GM18520 (cell line): ENCODE measurements at regions not wholly inside any gene's neighbourhood (a gene's known extent, or its start where the extent isn't known, plus 50 kb on each side); places are given as distances from the start of the nearest gene placed in this dataset.
"Not testable (repeated sequence)": the region's sequence is repeated elsewhere in the genome, so short reads cannot be mapped to it uniquely, and the experiment has no call there.

Experiments
- ATAC-seq: cut with Tn5 transposase; IDR thresholded peaks from one replicate; pipeline ENCODE4 v1.9.1; 2021; ENCODE audit not compliant: unreplicated experiment

GRCh38 chr13:50156140-50156539 is 140.9 kb downstream of the KCNRG start:
- no peak for ATAC-seq

GRCh38 chr13:50156561-50157127 is 141.4 kb downstream of the KCNRG start:
- no peak for ATAC-seq

DNA sequence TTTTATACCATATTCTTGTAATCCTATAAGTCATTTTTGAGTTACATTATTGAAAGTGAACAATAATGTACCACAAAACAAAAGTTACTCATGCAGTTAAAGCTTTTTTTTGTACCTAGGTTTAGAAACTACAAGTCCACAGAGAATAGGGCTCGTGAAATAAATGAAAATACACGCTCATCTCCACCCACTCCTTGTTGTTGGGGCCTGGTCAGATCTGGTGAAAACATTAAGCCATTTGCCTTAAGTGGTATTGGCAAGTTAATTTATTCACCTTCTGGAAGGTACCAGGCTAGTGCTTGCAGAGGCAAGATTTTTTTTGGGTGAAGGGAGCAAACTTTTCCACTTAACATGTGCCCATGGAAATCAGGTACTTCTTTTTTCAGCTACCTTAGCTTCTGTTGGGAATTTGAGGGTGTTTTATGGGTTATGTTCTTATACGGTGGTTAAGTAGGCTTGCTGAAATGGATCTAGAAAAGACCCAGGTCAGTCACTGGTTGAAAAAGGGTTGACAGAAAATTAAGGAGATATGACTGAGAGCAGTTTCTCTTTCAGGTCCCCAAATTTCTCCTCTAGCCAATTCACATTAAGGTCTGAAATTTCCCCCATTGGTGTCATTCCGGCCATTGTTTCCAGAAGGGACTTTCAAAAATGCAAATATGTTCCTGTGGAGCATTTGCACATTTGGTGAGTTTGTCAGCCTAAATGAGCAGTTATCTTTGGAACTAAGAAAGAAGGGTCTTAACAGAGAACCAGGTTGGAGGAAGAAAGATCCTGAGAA is 143.3 kb downstream of the KCNRG start:
- ATAC-seq: no peak

DNA sequence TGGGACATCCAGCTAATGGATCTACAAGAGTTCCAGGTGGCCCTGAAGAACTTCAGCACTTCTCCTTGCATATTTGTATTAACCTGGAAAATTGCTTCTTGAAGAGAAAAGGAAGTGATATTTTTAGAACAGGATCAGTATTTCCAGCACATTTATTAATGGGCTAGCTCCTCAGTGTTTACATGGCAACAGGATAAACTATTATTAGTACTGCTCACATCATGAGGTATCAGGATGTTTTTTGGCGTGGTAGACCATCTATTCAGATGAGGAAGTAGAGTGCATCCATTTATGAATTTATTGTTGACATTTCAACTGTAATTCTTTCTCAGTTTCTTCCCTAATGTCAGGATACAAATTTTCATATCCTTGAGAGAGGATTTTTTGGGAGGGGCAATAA is 144.4 kb downstream of the KCNRG start:
- no peak for ATAC-seq

- no peak for ATAC-seq
Measured at GRCh38 chr13:50161052-50161451, 145.8 kb downstream of the KCNRG start.

DNA sequence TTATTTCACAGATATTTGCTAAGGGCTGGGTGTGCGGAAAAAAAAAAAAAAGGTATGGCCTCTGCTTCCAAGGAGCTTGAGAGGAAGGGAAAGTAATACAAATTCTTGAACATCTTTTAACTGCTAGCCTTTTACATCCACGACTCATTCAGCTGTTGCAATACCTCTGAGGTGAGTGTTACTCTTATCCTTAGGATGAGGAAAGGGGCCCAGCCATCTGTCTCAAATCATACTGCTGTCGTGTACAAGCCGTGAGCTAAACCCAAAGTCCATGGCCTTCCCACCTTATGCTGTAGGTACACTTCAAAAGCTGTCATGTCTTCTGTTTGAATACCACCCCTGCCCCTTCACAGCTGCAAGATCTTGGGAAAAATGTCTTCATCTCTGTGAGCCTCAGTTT is 146.8 kb downstream of the KCNRG start:
- ATAC-seq: no peak

- no peak for ATAC-seq
Measured at GRCh38 chr13:50162567-50162966, 147.3 kb downstream of the KCNRG start.

- ATAC-seq: peak; percentile 53
Measured at GRCh38 chr13:50167224-50167947, 152.1 kb downstream of the KCNRG start.

GRCh38 chr13:50167967-50168366 is 152.7 kb downstream of the KCNRG start:
- ATAC-seq: no peak

GRCh38 chr13:50168786-50169185 is 153.5 kb downstream of the KCNRG start:
- ATAC-seq: no peak

DNA sequence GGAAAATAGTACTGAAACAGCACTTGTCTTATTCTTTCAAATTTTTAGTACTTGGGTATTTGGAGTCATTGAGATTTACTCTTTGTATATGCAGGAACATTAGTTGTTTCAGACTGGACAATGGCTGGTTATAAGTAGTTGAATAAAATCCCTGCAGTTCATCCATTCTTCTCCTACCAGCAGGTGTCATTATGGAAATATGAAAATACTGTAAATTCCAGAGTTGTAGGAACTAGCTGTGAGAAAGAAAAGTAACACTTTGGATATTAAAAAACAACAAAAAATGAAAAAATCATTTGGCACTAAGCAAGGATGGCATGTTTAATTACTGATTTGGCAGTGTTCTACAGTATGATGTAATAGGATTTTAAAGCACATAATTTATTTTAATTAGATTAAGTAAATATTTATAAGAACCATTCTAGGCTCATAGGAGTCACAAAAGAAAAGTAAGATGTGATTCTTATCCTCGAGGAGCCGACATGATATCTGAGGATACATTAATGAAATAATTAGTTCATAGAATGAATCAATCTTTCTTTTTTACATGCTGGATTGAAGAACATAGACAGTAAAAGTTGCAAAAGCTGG is 155.3 kb downstream of the KCNRG start:
- no peak for ATAC-seq

GRCh38 chr13:50171590-50172282 is 156.5 kb downstream of the KCNRG start:
- no peak for ATAC-seq

DNA sequence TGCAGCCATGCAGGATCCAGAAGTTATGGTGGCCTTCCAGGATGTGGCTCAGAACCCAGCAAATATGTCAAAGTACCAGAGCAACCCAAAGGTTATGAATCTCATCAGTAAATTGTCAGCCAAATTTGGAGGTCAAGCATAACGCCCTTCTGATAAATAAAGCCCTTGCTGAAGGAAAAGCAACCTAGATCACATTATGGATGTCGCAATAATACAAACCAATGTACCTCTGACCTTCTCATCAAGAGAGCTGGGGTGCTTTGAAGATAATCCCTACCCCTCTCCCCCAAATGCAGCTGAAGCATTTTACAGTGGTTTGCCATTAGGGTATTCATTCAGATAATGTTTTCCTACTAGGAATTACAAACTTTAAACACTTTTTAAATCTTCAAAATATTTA is 157.8 kb downstream of the KCNRG start:
- ATAC-seq: not testable (repeated sequence)

- ATAC-seq: no peak
Measured at GRCh38 chr13:50174630-50175029, 159.4 kb downstream of the KCNRG start.

DNA sequence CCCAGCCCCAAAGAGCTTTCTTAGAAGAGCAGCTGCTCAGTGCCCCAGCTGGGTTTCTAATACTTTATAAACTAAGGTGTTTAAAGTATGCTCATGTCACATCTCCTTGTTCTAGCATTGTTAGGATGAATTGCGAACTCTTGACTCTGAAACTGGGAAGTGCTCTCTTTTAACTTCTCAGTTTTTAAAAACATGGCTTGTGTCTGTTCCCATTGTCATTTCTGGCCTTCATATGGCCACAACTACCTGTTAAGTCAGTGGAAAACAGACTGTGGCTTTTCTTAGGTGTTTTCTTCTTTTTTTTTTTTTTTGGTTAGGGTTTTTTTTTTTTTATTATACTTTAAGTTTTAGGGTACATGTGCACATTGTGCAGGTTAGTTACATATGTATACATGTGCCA is 164.7 kb downstream of the KCNRG start:
- ATAC-seq: no peak

- ATAC-seq: not testable (repeated sequence)
Measured at GRCh38 chr13:50185769-50186763, 170.8 kb downstream of the KCNRG start.

DNA sequence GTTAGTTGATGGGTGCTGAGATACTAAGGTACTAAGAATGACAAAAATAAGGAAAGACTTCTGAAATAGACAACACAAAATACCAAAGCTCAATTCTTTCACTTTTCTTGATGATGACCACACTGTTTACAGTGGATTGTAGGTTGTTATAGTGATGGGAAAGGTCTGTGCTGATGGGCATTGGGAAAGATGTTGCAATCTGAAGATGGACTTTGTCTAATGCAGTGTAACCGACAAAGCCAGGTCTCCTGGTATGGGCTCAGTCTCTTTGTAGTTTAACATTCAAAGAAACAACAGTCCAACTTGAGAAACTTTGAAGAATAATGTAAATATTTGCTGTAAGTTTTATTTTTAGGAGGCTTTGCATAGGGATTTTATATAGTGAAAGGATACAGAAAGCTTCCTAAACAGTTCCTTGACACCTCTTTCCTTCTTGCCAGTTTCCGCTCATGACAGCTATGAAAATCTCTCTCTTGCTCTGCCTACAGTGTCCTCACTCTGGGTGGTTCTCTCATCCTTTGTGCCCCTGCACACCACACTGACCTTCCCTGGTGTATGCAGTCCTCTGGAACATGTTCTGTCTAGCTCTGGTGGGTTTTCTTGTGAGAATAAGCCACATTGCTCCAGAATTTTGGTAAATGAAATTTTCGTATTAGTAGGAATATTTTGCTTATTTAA is 172.2 kb downstream of the KCNRG start:
- ATAC-seq: no peak

GRCh38 chr13:50188696-50189095 is 173.5 kb downstream of the KCNRG start:
- ATAC-seq: no peak

DNA sequence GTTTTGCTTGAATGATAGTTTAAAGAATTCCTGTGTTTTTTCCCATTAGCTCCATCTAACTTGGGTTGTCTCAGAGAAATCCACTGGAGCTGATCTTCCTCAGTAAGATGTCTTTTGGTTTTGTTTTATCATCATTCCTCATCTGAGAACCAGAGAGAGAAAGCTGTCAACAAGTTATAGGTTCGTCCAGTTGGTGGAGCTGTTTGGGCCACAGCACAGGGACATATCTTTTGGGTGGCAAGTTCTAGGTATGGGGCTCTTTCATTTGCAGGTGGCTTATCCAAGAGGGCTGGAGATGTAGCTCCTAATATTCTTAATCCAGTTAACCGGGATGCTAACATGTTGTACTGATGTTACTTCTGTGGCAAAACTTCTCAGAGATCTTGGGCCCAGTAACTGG is 174.2 kb downstream of the KCNRG start:
- no peak for ATAC-seq
